HEK293 (cell line): ENCODE measurements at regions not wholly inside any gene's neighbourhood (a gene's known extent, or its start where the extent isn't known, plus 50 kb on each side); places are given as distances from the start of the nearest gene placed in this dataset.

Experiments used
- ATF2 ChIP-seq: fragments of 450-650 bp; formaldehyde crosslinking; IDR thresholded peaks from 2 replicates; pipeline ENCODE4 v1.5.1; 2016; ENCODE audit warnings: missing biosample characterization, missing genetic modification characterization, low read depth
- GLIS1 ChIP-seq: fragments of 450-650 bp; formaldehyde crosslinking; IDR thresholded peaks from 2 replicates; pipeline ENCODE4 v1.5.1; 2016; ENCODE audit warnings: missing biosample characterization, missing genetic modification characterization
- KLF9 ChIP-seq: fragments of 450-650 bp; formaldehyde crosslinking; IDR thresholded peaks from 2 replicates; pipeline ENCODE4 v1.5.1; 2016; ENCODE audit warnings: missing biosample characterization, missing genetic modification characterization, low read depth
- PATZ1 ChIP-seq: fragments of 450-650 bp; formaldehyde crosslinking; IDR thresholded peaks from 2 replicates; pipeline ENCODE4 v1.5.1; 2016; ENCODE audit warnings: missing biosample characterization, missing genetic modification characterization
- PBX3 ChIP-seq: sonication (generic); formaldehyde crosslinking; IDR thresholded peaks from 2 replicates; pipeline ENCODE4 v1.8.1; 2022; ENCODE audit warnings: mild to moderate bottlenecking, moderate library complexity, missing genetic modification reagents
- SCRT1 ChIP-seq: fragments of 450-650 bp; formaldehyde crosslinking; IDR thresholded peaks from 2 replicates; pipeline ENCODE4 v1.5.1; 2016; ENCODE audit warnings: missing biosample characterization, missing genetic modification characterization, borderline replicate concordance
- SP3 ChIP-seq: fragments of 450-650 bp; formaldehyde crosslinking; IDR thresholded peaks from 2 replicates; pipeline ENCODE4 v1.5.1; 2016; ENCODE audit warnings: missing biosample characterization, missing genetic modification characterization
- TCF7L2 ChIP-seq: IDR thresholded peaks from 2 replicates; pipeline ENCODE4 v1.6.1; 2011; ENCODE audit warnings: low read depth, mild to moderate bottlenecking, inconsistent platforms, low read length, moderate library complexity, borderline replicate concordance
- WT1 ChIP-seq: fragments of 450-650 bp; formaldehyde crosslinking; IDR thresholded peaks from 2 replicates; pipeline ENCODE4 v1.5.1; 2016; ENCODE audit warnings: missing biosample characterization, missing genetic modification characterization
- ZBTB21 ChIP-seq: fragments of 450-650 bp; formaldehyde crosslinking; IDR thresholded peaks from 2 replicates; pipeline ENCODE4 v1.5.1; 2017; ENCODE audit warnings: missing biosample characterization, missing genetic modification characterization
- ZIC2 ChIP-seq: fragments of 450-650 bp; formaldehyde crosslinking; IDR thresholded peaks from 2 replicates; pipeline ENCODE4 v1.5.1; 2016; ENCODE audit warnings: missing biosample characterization, missing genetic modification characterization
- ZNF184 ChIP-seq: fragments of 450-650 bp; IDR thresholded peaks from 2 replicates; pipeline ENCODE4 v1.5.1; 2018; ENCODE audit warnings: missing biosample characterization, mild to moderate bottlenecking, missing genetic modification characterization
- ZNF19 ChIP-seq: fragments of 450-650 bp; formaldehyde crosslinking; IDR thresholded peaks from 2 replicates; pipeline ENCODE4; 2016; ENCODE audit warnings: missing biosample characterization, missing genetic modification characterization, low read depth
- ZNF223 ChIP-seq: fragments of 450-650 bp; formaldehyde crosslinking; IDR thresholded peaks from 2 replicates; pipeline ENCODE4 v1.5.1; 2016; ENCODE audit warnings: missing biosample characterization, missing genetic modification characterization
- ZNF266 ChIP-seq: fragments of 450-650 bp; formaldehyde crosslinking; IDR thresholded peaks from 2 replicates; pipeline ENCODE4 v1.5.1; 2016; ENCODE audit warnings: missing biosample characterization, missing genetic modification characterization, low read depth
- ZNF335 ChIP-seq: fragments of 450-650 bp; formaldehyde crosslinking; conservative IDR thresholded peaks from 2 replicates; pipeline ENCODE4 v1.5.1; 2016; ENCODE audit warnings: missing biosample characterization, missing genetic modification characterization
- ZNF391 ChIP-seq: fragments of 450-650 bp; formaldehyde crosslinking; IDR thresholded peaks from 2 replicates; pipeline ENCODE4 v1.5.1; 2016; ENCODE audit warnings: low read depth, missing biosample characterization, missing genetic modification characterization, borderline replicate concordance
- ZNF398 ChIP-seq: fragments of 450-650 bp; formaldehyde crosslinking; IDR thresholded peaks from 2 replicates; pipeline ENCODE4 v1.5.1; 2017; ENCODE audit warnings: missing biosample characterization, missing genetic modification characterization
- ZNF48 ChIP-seq: fragments of 450-650 bp; formaldehyde crosslinking; IDR thresholded peaks from 2 replicates; pipeline ENCODE4 v1.5.1; 2016; ENCODE audit warnings: missing biosample characterization, missing genetic modification characterization
- ZNF548 ChIP-seq: fragments of 450-650 bp; formaldehyde crosslinking; IDR thresholded peaks from 2 replicates; pipeline ENCODE4 v1.5.1; 2016; ENCODE audit warnings: missing biosample characterization, missing genetic modification characterization
- ZSCAN18 ChIP-seq: fragments of 450-650 bp; formaldehyde crosslinking; IDR thresholded peaks from 2 replicates; pipeline ENCODE4 v1.5.1; 2016; ENCODE audit warnings: missing biosample characterization, missing genetic modification characterization
- TF ChIP-seq, protein P1 (sequence below): fragments of 450-650 bp; formaldehyde crosslinking; IDR thresholded peaks from 2 replicates; pipeline ENCODE4 v1.5.0; 2017; ENCODE audit warnings: missing biosample characterization, missing genetic modification characterization, borderline replicate concordance

DNA sequence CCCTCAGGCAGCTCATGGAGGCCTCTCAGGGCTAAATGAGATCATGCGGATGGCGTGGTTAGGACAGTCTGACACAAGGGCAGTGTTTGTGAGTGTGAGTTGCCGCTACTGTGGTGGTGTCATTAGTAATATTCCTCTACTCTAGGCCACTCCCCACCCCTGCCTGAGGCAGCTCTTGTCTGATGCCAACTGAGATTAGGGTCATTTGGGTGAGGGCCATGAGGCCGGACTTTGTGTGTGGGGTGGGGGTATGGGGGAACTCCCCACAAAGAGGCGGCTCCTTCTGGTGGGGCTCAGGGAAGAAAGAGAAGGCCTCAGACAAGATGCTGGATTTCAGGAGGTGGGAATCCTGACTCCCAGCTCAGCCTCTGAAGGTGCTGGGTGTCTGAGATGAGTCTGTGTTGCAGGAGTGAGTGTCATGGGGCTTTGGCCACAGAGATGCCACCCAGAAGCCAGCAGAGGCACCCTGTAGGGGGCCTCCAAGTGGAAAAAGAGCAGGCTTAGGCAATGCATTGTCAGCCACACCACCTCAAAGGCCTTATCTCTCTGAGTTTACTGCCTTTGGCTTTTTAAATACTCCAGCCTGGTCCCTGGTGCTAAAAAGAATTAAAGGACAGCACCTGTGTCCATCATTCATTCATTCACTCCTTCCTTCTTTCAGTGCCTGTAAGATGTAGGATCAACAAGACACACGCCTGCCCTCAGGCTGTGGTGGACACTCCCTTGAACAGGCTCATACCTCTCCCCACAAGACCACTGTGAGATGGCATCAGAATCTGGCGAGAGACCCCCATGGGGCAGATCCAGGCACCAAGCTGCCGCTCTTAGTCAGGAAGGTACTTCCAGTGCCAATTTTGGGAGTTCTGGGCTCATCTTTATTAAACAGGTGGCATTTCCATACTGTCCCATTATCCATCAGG is 175.2 kb downstream of the MRPL14 start (continued):
- TF ChIP-seq ZNF223 (tag by site-specific recombination) (no peak), SCRT1 (tag by site-specific recombination) (no peak), ZIC2 (tag by site-specific recombination) (peak; percentile 53), ZNF548 (no peak), ATF2 (tag by site-specific recombination) (no peak), KLF9 (no peak), GLIS1 (tag by site-specific recombination) (peak; percentile 53), SP3 (tag by site-specific recombination) (no peak), PATZ1 (tag by site-specific recombination) (no peak), ZNF335 (tag by site-specific recombination) (peak; percentile 32; the same call in 1 of the 2 replicates), ZNF398 (tag by site-specific recombination) (peak; percentile 85), WT1 (tag by site-specific recombination) (no peak), ZNF391 (no peak), TCF7L2 (no peak), ZNF184 (tag by site-specific recombination) (no peak), ZSCAN18 (no peak), ZBTB21 (tag by site-specific recombination) (0 out of 2 replicates have a peak, but pooled peaks have one; percentile 6), ZNF266 (tag by site-specific recombination) (no peak), ZNF19 (no peak), PBX3 (no peak), ZNF48 (tag by site-specific recombination) (no peak)
- TF ChIP-seq, protein P1, sequence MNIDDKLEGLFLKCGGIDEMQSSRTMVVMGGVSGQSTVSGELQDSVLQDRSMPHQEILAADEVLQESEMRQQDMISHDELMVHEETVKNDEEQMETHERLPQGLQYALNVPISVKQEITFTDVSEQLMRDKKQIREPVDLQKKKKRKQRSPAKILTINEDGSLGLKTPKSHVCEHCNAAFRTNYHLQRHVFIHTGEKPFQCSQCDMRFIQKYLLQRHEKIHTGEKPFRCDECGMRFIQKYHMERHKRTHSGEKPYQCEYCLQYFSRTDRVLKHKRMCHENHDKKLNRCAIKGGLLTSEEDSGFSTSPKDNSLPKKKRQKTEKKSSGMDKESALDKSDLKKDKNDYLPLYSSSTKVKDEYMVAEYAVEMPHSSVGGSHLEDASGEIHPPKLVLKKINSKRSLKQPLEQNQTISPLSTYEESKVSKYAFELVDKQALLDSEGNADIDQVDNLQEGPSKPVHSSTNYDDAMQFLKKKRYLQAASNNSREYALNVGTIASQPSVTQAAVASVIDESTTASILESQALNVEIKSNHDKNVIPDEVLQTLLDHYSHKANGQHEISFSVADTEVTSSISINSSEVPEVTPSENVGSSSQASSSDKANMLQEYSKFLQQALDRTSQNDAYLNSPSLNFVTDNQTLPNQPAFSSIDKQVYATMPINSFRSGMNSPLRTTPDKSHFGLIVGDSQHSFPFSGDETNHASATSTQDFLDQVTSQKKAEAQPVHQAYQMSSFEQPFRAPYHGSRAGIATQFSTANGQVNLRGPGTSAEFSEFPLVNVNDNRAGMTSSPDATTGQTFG, result no peak
